ENCODE measurements at regions not wholly inside any gene's neighbourhood (a gene's known extent, or its start where the extent isn't known, plus 50 kb on each side); places are given as distances from the start of the nearest gene placed in this dataset.

- no peak for DNase-seq (ENCODE audit: low spot score)
These were observed 70.2 kb upstream of the GATA5 start for GRCh38 chr20:62545901-62546525.

- DNase-seq (ENCODE audit: low spot score), result no peak
These were observed 70.8 kb upstream of the GATA5 start for GRCh38 chr20:62546606-62547005.

- DNase-seq (ENCODE audit: low spot score), result no peak
These were observed 71.6 kb upstream of the GATA5 start for GRCh38 chr20:62547364-62547763.

- DNase-seq (ENCODE audit: low spot score), result no peak
These were observed 72.7 kb upstream of the GATA5 start for GRCh38 chr20:62548471-62548870.

- no peak for DNase-seq (ENCODE audit: low spot score)
These were observed 73.2 kb upstream of the GATA5 start for GRCh38 chr20:62549029-62549428.

- no peak for DNase-seq (ENCODE audit: low spot score)
These were observed 73.8 kb upstream of the GATA5 start for GRCh38 chr20:62549499-62550086.

- no peak for DNase-seq (ENCODE audit: low spot score)
These were observed 74.4 kb upstream of the GATA5 start for GRCh38 chr20:62550087-62550632.

GRCh38 chr20:62551407-62552323, 75.9 kb upstream of the GATA5 start:
- DNase-seq (ENCODE audit: low spot score), result no peak

GRCh38 chr20:62552613-62553012, 76.8 kb upstream of the GATA5 start:
- no peak for DNase-seq (ENCODE audit: low spot score)

- DNase-seq (ENCODE audit: low spot score), result no peak
These were observed 77.5 kb upstream of the GATA5 start for GRCh38 chr20:62553136-62553837.

GRCh38 chr20:62553838-62554161, 78.0 kb upstream of the GATA5 start:
- no peak for DNase-seq (ENCODE audit: low spot score)

GRCh38 chr20:62554214-62554897, 78.6 kb upstream of the GATA5 start:
- no peak for DNase-seq (ENCODE audit: low spot score)

GRCh38 chr20:62554898-62555641, 79.3 kb upstream of the GATA5 start:
- DNase-seq (ENCODE audit: low spot score), result no peak

- no peak for DNase-seq (ENCODE audit: low spot score)
These were observed 80.0 kb upstream of the GATA5 start for GRCh38 chr20:62555642-62556420.

GRCh38 chr20:62557462-62557861, 81.7 kb upstream of the GATA5 start:
- DNase-seq (ENCODE audit: low spot score), result no peak

GRCh38 chr20:62557999-62558408, 82.2 kb upstream of the GATA5 start:
- DNase-seq (ENCODE audit: low spot score), result no peak

GRCh38 chr20:62558779-62559178, 83.0 kb upstream of the GATA5 start:
- DNase-seq (ENCODE audit: low spot score), result no peak

GRCh38 chr20:62560162-62560561, 82.1 kb upstream of the SLCO4A1 start:
- DNase-seq (ENCODE audit: low spot score), result no peak

- DNase-seq (ENCODE audit: low spot score), result no peak
These were observed 81.1 kb upstream of the SLCO4A1 start for GRCh38 chr20:62561182-62561581.

- DNase-seq (ENCODE audit: low spot score), result no peak
These were observed 80.4 kb upstream of the SLCO4A1 start for GRCh38 chr20:62561948-62562347.

Data from cerebellar cortex (tissue), 1 donor.